GM12892 (cell line): ENCODE measurements at regions not wholly inside any gene's neighbourhood (a gene's known extent, or its start where the extent isn't known, plus 50 kb on each side); places are given as distances from the start of the nearest gene placed in this dataset.
"Not testable (repeated sequence)": the region's sequence is repeated elsewhere in the genome, so short reads cannot be mapped to it uniquely, and the experiment has no call there.

ENCODE experiments used
- DNase-seq: peaks from one replicate; pipeline ENCODE4 v3.0.0; 2011; ENCODE audit not compliant: insufficient read length
- FAIRE-seq: peaks from 2 replicates; lab custom pipeline; 2011; peaks lifted over from hg19 to GRCh38; lab: Jason Lieb, UNC
- POLR2A ChIP-seq: IDR thresholded peaks from 2 replicates; pipeline ENCODE4 v1.6.1; 2011; ENCODE audit warnings: low read depth, low read length, control low read depth
- POLR2AphosphoS5 ChIP-seq: IDR thresholded peaks from 2 replicates; pipeline ENCODE4 v1.6.1; 2011; ENCODE audit warnings: low read depth, low read length, control low read depth
- TAF1 ChIP-seq: IDR thresholded peaks from 2 replicates; pipeline ENCODE4 v1.6.1; 2011; ENCODE audit warnings: low read depth, mild to moderate bottlenecking, control low read depth, low read length, borderline replicate concordance

GRCh38 chr6:140193269-140193668 lies 818.8 kb upstream of the CITED2 start:
- TF ChIP-seq POLR2A (no peak), TAF1 (no peak), POLR2AphosphoS5 (no peak)
- DNase-seq, result no peak
- no peak for FAIRE-seq

GRCh38 chr6:140192018-140192417 lies 817.6 kb upstream of the CITED2 start:
- no peak for DNase-seq
- no peak for FAIRE-seq
- TF ChIP-seq TAF1 (no peak), POLR2AphosphoS5 (no peak), POLR2A (no peak)

- not testable (repeated sequence) for FAIRE-seq, DNase-seq
These were observed 814.8 kb upstream of the CITED2 start for GRCh38 chr6:140189263-140189662.

- DNase-seq (no peak), FAIRE-seq (no peak)
- TF ChIP-seq POLR2A, result no peak
- TF ChIP-seq TAF1, result no peak
- no peak for TF ChIP-seq POLR2AphosphoS5
These were observed 811.5 kb upstream of the CITED2 start for GRCh38 chr6:140185991-140186390.

GRCh38 chr6:140183881-140184280 lies 809.4 kb upstream of the CITED2 start:
- TF ChIP-seq TAF1 (no peak), POLR2AphosphoS5 (no peak), POLR2A (no peak)
- DNase-seq (no peak), FAIRE-seq (no peak)

- TF ChIP-seq POLR2A (no peak), POLR2AphosphoS5 (no peak), TAF1 (no peak)
- DNase-seq (no peak), FAIRE-seq (no peak)
These were observed 808.4 kb upstream of the CITED2 start for GRCh38 chr6:140182821-140183220.

GRCh38 chr6:140181876-140182275 lies 807.4 kb upstream of the CITED2 start:
- DNase-seq (no peak), FAIRE-seq (no peak)
- no peak for TF ChIP-seq POLR2AphosphoS5
- no peak for TF ChIP-seq TAF1
- TF ChIP-seq POLR2A, result no peak

- DNase-seq (no peak), FAIRE-seq (no peak)
- TF ChIP-seq POLR2A (no peak), TAF1 (no peak), POLR2AphosphoS5 (no peak)
These were observed 805.9 kb upstream of the CITED2 start for GRCh38 chr6:140180306-140180705.

GRCh38 chr6:140178935-140179334 lies 804.5 kb upstream of the CITED2 start:
- DNase-seq, result no peak
- no peak for FAIRE-seq
- TF ChIP-seq TAF1, result no peak
- TF ChIP-seq POLR2A, result no peak
- no peak for TF ChIP-seq POLR2AphosphoS5

GRCh38 chr6:140178520-140178919 lies 804.1 kb upstream of the CITED2 start:
- FAIRE-seq, result no peak
- no peak for TF ChIP-seq POLR2AphosphoS5
- no peak for TF ChIP-seq POLR2A
- no peak for TF ChIP-seq TAF1
- no peak for DNase-seq

GRCh38 chr6:140176306-140176705 lies 801.9 kb upstream of the CITED2 start:
- FAIRE-seq (no peak), DNase-seq (no peak)
- TF ChIP-seq POLR2A, result no peak
- TF ChIP-seq POLR2AphosphoS5, result no peak
- TF ChIP-seq TAF1, result no peak

- no peak for TF ChIP-seq POLR2AphosphoS5
- no peak for TF ChIP-seq TAF1
- no peak for TF ChIP-seq POLR2A
- FAIRE-seq, result no peak
- no peak for DNase-seq
These were observed 801.0 kb upstream of the CITED2 start for GRCh38 chr6:140175486-140175885.

- DNase-seq (no peak), FAIRE-seq (no peak)
- TF ChIP-seq POLR2A (no peak), POLR2AphosphoS5 (no peak), TAF1 (no peak)
These were observed 800.1 kb upstream of the CITED2 start for GRCh38 chr6:140174524-140174923.
